SK-N-SH treated with all-trans-retinoic acid at 6 μM for 48 hours (cell line): ENCODE measurements at regions not wholly inside any gene's neighbourhood (a gene's known extent, or its start where the extent isn't known, plus 50 kb on each side); places are given as distances from the start of the nearest gene placed in this dataset.

Experiments
- ARNTL ChIP-seq: fragments of 450-650 bp; formaldehyde crosslinking; IDR thresholded peaks from 2 replicates; pipeline ENCODE4 v1.5.0; 2020; ENCODE audit warnings: low read depth, mild to moderate bottlenecking, moderate library complexity, borderline replicate concordance
- OSR1 ChIP-seq: fragments of 250-450 bp; sonication (Bioruptor Pico); IDR thresholded peaks from 2 replicates; pipeline ENCODE4 v1.8.0; 2022; ENCODE audit warnings: moderate library complexity, mild to moderate bottlenecking, inconsistent platforms
- RARB ChIP-seq: fragments of 250-450 bp; sonication (Bioruptor Pico); IDR thresholded peaks from 2 replicates; pipeline ENCODE4 v1.8.0; 2021; ENCODE audit warnings: mild to moderate bottlenecking, moderate library complexity
- SNAI2 ChIP-seq: fragments of 250-450 bp; sonication (Bioruptor Pico); IDR thresholded peaks from 2 replicates; pipeline ENCODE4 v1.5.0; 2020; ENCODE audit warnings: mild to moderate bottlenecking, moderate library complexity
- ZFP30 ChIP-seq: fragments of 450-650 bp; formaldehyde crosslinking; IDR thresholded peaks from 2 replicates; pipeline ENCODE4 v1.5.0; 2022; ENCODE audit warnings: mild to moderate bottlenecking, moderate library complexity
- ZNF70 ChIP-seq: fragments of 450-650 bp; formaldehyde crosslinking; IDR thresholded peaks from 2 replicates; pipeline ENCODE4 v1.5.0; 2020; ENCODE audit warnings: mild to moderate bottlenecking, moderate library complexity
- TF ChIP-seq, protein P1 (sequence below): fragments of 250-450 bp; sonication (Bioruptor Pico); IDR thresholded peaks from 2 replicates; pipeline ENCODE4 v1.8.0; 2020; ENCODE audit warnings: mild to moderate bottlenecking, moderate library complexity, borderline replicate concordance

DNA sequence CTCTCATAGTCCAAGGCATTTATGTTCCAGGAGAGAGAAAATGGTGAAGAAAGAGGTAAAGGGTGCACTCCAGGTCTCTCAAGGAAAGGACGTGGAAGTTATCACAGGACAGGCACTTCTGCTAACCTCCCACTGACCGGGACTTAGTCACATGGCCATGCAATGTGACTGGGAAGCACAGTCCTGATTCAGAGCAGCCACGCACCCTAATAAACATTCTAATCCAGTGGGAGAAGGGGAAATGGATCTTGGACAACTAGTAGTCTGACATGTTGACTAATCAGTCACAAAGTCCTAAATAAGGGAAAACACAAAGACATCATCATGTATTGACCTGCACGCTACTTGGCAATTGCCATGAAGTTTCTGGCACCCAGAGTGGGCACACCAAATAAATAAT, 417.5 kb upstream of the ZMIZ1 start:
- TF ChIP-seq OSR1 (CRISPR knock-in tag): no peak
- TF ChIP-seq SNAI2: no peak
- no peak for TF ChIP-seq ZNF70 (CRISPR knock-in tag)
- no peak for TF ChIP-seq ARNTL (CRISPR knock-in tag)
- TF ChIP-seq, protein P1, sequence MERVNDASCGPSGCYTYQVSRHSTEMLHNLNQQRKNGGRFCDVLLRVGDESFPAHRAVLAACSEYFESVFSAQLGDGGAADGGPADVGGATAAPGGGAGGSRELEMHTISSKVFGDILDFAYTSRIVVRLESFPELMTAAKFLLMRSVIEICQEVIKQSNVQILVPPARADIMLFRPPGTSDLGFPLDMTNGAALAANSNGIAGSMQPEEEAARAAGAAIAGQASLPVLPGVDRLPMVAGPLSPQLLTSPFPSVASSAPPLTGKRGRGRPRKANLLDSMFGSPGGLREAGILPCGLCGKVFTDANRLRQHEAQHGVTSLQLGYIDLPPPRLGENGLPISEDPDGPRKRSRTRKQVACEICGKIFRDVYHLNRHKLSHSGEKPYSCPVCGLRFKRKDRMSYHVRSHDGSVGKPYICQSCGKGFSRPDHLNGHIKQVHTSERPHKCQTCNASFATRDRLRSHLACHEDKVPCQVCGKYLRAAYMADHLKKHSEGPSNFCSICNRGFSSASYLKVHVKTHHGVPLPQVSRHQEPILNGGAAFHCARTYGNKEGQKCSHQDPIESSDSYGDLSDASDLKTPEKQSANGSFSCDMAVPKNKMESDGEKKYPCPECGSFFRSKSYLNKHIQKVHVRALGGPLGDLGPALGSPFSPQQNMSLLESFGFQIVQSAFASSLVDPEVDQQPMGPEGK (CRISPR knock-in tag): no peak
- TF ChIP-seq ZFP30: no peak
- no peak for TF ChIP-seq RARB
